Caco-2 (cell line): ENCODE measurements at regions not wholly inside any gene's neighbourhood (a gene's known extent, or its start where the extent isn't known, plus 50 kb on each side); places are given as distances from the start of the nearest gene placed in this dataset.
A peak's percentile ranks its signal among the peaks of the same experiment; 100 is the strongest.

Experiments used
- BruUV-seq: library from RNA; stranded (reverse); fragments of 400-500 nt; replicated peaks from 2 replicates; lab custom pipeline; 2021; lab: Mats Ljungman, UMichigan
- CTCF ChIA-PET: fragments of 300-600 bp; sonication (Branson Sonifier 250); formaldehyde crosslinking; loops from one replicate; lab custom pipeline; 2022; ENCODE audit warnings: antibody characterized with exemption; lab: Charles Lee
- POLR2A ChIA-PET: fragments of 300-600 bp; sonication (Branson Sonifier 250); formaldehyde crosslinking; loops from one replicate; lab custom pipeline; 2022; ENCODE audit warnings: antibody characterized with exemption; lab: Charles Lee
- DNase-seq, 2 experiments: peaks; one replicate each; pipeline versions ENCODE4 v3.0.0 to v3.0.0-alpha.2; 2020 to 2022
- H3K27me3 ChIP-seq: replicated peaks from 2 replicates; pipeline ENCODE4 v1.6.0; 2011; ENCODE audit warnings: low read length; ENCODE audit not compliant: control insufficient read depth, insufficient read depth
- H3K36me3 ChIP-seq: 2 replicates; pipeline ENCODE4 v1.5.1; 2011; ENCODE audit warnings: low read length; ENCODE audit not compliant: control insufficient read depth, insufficient read depth
- H3K4me1 ChIP-seq: fragments of 250-450 bp; sonication (Bioruptor Pico); 2 replicates; pipeline ENCODE4 v1.5.1; 2020; ENCODE audit warnings: mild to moderate bottlenecking
- H3K4me3 ChIP-seq: 2 replicates; pipeline ENCODE4 v1.5.1; 2011; ENCODE audit warnings: low read depth, mild to moderate bottlenecking, control low read depth, low read length
- H3K9me3 ChIP-seq: fragments of 250-450 bp; sonication (Bioruptor Pico); 2 replicates; pipeline ENCODE4 v1.5.1; 2020; ENCODE audit warnings: mild to moderate bottlenecking, moderate library complexity
- H3K27ac Mint-ChIP-seq: one replicate; pipeline ENCODE4 v1.8.0; 2022; ENCODE audit warnings: mixed read lengths; ENCODE audit not compliant: unreplicated experiment
- H3K27me3 Mint-ChIP-seq: one replicate; pipeline ENCODE4 v1.8.0; 2022; ENCODE audit warnings: mixed read lengths; ENCODE audit not compliant: insufficient read depth, unreplicated experiment
- H3K36me3 Mint-ChIP-seq: one replicate; pipeline ENCODE4 v1.8.0; 2022; ENCODE audit warnings: mild to moderate bottlenecking, mixed read lengths; ENCODE audit not compliant: insufficient read depth, unreplicated experiment
- H3K4me1 Mint-ChIP-seq: one replicate; pipeline ENCODE4 v1.8.0; 2022; ENCODE audit warnings: low read depth, mixed read lengths; ENCODE audit not compliant: unreplicated experiment
- H3K4me3 Mint-ChIP-seq: one replicate; pipeline ENCODE4 v1.8.0; 2022; ENCODE audit warnings: mild to moderate bottlenecking, moderate library complexity, mixed read lengths; ENCODE audit not compliant: unreplicated experiment
- H3K9me3 Mint-ChIP-seq: one replicate; pipeline ENCODE4 v1.8.0; 2022; ENCODE audit warnings: mixed read lengths; ENCODE audit not compliant: unreplicated experiment
- intact Hi-C: fragments of 100-400 bp; cut with micrococcal nuclease; formaldehyde crosslinking; loops from one replicate; pipeline ENCODE4 v1.10.0; 2022; ENCODE audit not compliant: unreplicated experiment
- TF ChIP-seq, protein P1 (sequence below), 2 experiments: fragments of 200-600 bp in 1 of 2; IDR thresholded peaks; 1 replicate in 1 of 2; 2 replicates in 1 of 2; pipeline versions ENCODE4 v1.5.1 to v1.8.0; 2011 to 2022; ENCODE audit warnings: antibody characterized with exemption in 1 of 2, control low read depth in 1 of 2, inconsistent platforms in 1 of 2, low read depth in 1 of 2, low read length in 1 of 2, mild to moderate bottlenecking in 1 of 2, moderate library complexity in 1 of 2; ENCODE audit not compliant: insufficient read depth in 1 of 2, severe bottlenecking in 1 of 2, unreplicated experiment in 1 of 2

DNA sequence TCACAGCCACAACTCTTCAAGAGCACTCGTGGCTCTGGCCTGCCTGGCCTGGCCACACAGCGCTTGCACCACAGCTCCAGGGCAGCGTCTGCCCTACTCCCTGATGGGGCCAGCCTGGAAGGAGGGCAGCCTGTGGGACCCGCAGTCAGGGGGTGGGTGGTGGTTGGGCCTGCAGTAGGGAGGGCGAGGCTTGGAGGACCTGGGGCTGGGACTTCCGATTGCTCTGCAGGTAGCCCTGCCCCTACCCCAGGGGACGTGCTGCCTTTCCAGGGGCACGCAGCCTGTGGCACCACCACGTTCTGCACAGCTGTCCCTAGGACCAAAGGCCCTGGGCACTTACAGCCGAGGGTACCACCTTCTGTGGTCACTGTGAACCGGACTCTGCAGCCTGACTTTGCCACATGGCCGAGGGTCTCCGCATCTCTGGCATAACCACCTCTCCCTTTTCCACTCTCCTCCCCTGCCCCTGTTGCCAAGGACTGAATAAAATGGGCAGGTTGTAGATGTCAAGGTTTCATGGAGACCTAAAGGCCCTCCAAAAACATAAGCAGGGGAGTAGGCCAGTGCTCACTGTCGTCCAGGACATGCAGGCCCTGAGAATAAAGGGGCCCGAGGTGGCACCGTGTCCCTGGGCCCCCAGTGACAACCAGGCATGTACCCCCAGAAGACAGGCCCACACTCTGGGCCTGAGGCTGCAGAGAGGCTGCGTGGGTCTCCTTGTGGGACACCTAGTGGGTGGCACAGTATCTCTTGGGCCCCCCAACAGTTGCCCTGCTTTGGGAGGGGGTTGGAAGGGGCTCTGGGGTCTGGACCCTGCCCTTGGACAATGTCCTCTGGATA, 87.3 kb downstream of the INHBB start:
- Histone ChIP-seq H3K9me3 (no peaks in the 10 kb centered on the region), H3K4me1 (peaks cover 28% of the 10 kb centered on the region), H3K36me3 (no peaks in the 10 kb centered on the region), H3K27me3 (no peaks in the 10 kb centered on the region), H3K4me3 (no peak overlapping the region)
- intact Hi-C loops: no loop called here
- Mint-ChIP-seq H3K27ac (peak overlapping the region; percentile 5), H3K27me3 (no peaks in the 10 kb centered on the region), H3K4me3 (no peak overlapping the region), H3K9me3 (no peaks in the 10 kb centered on the region), H3K4me1 (peaks cover 24% of the 10 kb centered on the region), H3K36me3 (no peaks in the 10 kb centered on the region)
- CTCF ChIA-PET: no interaction called here
- BruUV-seq: no TSS peak
- TF ChIP-seq, protein P1, sequence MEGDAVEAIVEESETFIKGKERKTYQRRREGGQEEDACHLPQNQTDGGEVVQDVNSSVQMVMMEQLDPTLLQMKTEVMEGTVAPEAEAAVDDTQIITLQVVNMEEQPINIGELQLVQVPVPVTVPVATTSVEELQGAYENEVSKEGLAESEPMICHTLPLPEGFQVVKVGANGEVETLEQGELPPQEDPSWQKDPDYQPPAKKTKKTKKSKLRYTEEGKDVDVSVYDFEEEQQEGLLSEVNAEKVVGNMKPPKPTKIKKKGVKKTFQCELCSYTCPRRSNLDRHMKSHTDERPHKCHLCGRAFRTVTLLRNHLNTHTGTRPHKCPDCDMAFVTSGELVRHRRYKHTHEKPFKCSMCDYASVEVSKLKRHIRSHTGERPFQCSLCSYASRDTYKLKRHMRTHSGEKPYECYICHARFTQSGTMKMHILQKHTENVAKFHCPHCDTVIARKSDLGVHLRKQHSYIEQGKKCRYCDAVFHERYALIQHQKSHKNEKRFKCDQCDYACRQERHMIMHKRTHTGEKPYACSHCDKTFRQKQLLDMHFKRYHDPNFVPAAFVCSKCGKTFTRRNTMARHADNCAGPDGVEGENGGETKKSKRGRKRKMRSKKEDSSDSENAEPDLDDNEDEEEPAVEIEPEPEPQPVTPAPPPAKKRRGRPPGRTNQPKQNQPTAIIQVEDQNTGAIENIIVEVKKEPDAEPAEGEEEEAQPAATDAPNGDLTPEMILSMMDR (IDR thresholded peaks at IDR 0.05; ENCODE audit: insufficient read depth in 1 of 2, low read depth in 1 of 2, low read length in 1 of 2, severe bottlenecking in 1 of 2, unreplicated experiment in 1 of 2): no peak
- DNase-seq: no peak
- POLR2A ChIA-PET: interaction anchor here (0.6 kb wide), 1 partner anchor 124 kb away, joined by 5 read pairs; no protein-coding TSS in a partner anchor

- no peaks in the 10 kb centered on the region for H3K27me3 ChIP-seq
- Mint-ChIP-seq H3K9me3 (no peaks in the 10 kb centered on the region), H3K4me3 (no peak overlapping the region), H3K27me3 (no peaks in the 10 kb centered on the region), H3K27ac (no peak overlapping the region), H3K36me3 (no peaks in the 10 kb centered on the region), H3K4me1 (peaks cover 24% of the 10 kb centered on the region)
- H3K4me3 ChIP-seq: no peak overlapping the region
- H3K4me1 ChIP-seq: peaks cover 23% of the 10 kb centered on the region
- no TSS peak for BruUV-seq
- ChIA-PET CTCF (no interaction called here), POLR2A (no interaction called here)
- no peaks in the 10 kb centered on the region for H3K36me3 ChIP-seq
- H3K9me3 ChIP-seq: no peaks in the 10 kb centered on the region
- DNase-seq: no peak
- TF ChIP-seq, protein P1 (IDR thresholded peaks at IDR 0.05; ENCODE audit: insufficient read depth in 1 of 2, low read depth in 1 of 2, low read length in 1 of 2, severe bottlenecking in 1 of 2, unreplicated experiment in 1 of 2): no peak
- intact Hi-C loops: no loop called here
Observed at GRCh38 chr2:120433816-120434290, 87.9 kb downstream of the INHBB start.

- Mint-ChIP-seq H3K4me3 (no peak overlapping the region), H3K9me3 (no peaks in the 10 kb centered on the region), H3K36me3 (no peaks in the 10 kb centered on the region), H3K27ac (no peak overlapping the region), H3K4me1 (peaks cover 20% of the 10 kb centered on the region), H3K27me3 (no peaks in the 10 kb centered on the region)
- no peaks in the 10 kb centered on the region for H3K9me3 ChIP-seq
- no TSS peak for BruUV-seq
- TF ChIP-seq, protein P1 (IDR thresholded peaks at IDR 0.05; ENCODE audit: insufficient read depth in 1 of 2, low read depth in 1 of 2, low read length in 1 of 2, severe bottlenecking in 1 of 2, unreplicated experiment in 1 of 2): no peak
- peaks cover 15% of the 10 kb centered on the region for H3K4me1 ChIP-seq
- H3K36me3 ChIP-seq: no peaks in the 10 kb centered on the region
- no peak for DNase-seq
- intact Hi-C loops: no loop called here
- H3K4me3 ChIP-seq: no peak overlapping the region
- POLR2A ChIA-PET: no interaction called here
- H3K27me3 ChIP-seq: no peaks in the 10 kb centered on the region
- CTCF ChIA-PET: interaction anchor here (1.8 kb wide), 1 partner anchor 91 kb away, joined by 12 read pairs; no protein-coding TSS in a partner anchor
Observed at GRCh38 chr2:120434492-120435308, 88.8 kb downstream of the INHBB start.
